Choroid plexus epithelial cell (primary cell): ENCODE measurements at regions not wholly inside any gene's neighbourhood (a gene's known extent, or its start where the extent isn't known, plus 50 kb on each side); places are given as distances from the start of the nearest gene placed in this dataset.

Experiments used
- DNase-seq: peaks from one replicate; pipeline ENCODE4 v3.0.0-alpha.2; 2010; ENCODE audit warnings: low read depth
- H3K4me3 ChIP-seq: 2 replicates; pipeline ENCODE4 v1.5.1; 2011; ENCODE audit warnings: low read depth, mild to moderate bottlenecking, control low read depth, low read length, moderate library complexity
- TF ChIP-seq, protein P1 (sequence below): conservative IDR thresholded peaks from 2 replicates; pipeline ENCODE4 v1.5.1; 2011; ENCODE audit warnings: low read depth, mild to moderate bottlenecking, control low read depth, inconsistent platforms, low read length, moderate library complexity

DNA sequence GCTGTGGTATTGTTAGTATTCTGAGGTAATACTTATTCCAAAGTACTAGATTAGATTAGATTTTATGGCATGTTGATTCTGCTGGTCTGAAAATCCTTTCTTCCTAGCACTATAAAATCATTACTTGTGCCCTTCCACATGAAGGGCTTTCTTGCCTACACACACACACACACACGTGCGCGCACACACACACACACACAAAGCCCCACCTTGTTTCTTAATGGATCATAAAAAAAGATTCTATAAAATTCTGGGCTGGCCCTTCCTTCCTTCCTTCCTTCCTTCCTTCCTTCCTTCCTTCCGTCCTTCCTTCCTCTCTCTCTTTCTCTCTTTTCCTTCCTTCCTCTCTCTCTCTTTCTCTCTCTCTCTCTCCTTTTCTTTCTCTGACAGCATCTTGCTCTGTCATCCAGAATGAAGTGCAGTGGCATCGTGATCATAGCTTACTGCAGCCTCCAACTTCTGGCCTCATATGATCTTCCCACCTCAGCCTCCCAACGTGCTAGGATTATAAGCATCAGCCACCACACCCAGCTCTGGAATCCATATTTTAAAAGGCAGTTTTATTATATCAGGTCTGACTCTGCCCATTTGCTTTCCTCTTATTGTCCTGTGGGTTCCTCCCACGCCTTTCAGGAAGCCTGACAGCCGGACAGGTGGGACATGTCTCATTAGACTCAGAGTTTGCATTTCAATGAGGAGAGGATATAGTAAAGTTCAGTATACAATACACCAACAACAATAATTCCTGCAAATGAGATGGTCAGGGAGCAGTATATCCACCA is 321.1 kb downstream of the PIK3C3 start:
- DNase-seq, result no peak
- TF ChIP-seq, protein P1, sequence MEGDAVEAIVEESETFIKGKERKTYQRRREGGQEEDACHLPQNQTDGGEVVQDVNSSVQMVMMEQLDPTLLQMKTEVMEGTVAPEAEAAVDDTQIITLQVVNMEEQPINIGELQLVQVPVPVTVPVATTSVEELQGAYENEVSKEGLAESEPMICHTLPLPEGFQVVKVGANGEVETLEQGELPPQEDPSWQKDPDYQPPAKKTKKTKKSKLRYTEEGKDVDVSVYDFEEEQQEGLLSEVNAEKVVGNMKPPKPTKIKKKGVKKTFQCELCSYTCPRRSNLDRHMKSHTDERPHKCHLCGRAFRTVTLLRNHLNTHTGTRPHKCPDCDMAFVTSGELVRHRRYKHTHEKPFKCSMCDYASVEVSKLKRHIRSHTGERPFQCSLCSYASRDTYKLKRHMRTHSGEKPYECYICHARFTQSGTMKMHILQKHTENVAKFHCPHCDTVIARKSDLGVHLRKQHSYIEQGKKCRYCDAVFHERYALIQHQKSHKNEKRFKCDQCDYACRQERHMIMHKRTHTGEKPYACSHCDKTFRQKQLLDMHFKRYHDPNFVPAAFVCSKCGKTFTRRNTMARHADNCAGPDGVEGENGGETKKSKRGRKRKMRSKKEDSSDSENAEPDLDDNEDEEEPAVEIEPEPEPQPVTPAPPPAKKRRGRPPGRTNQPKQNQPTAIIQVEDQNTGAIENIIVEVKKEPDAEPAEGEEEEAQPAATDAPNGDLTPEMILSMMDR, result no peak
- no peak overlapping the region for H3K4me3 ChIP-seq

DNA sequence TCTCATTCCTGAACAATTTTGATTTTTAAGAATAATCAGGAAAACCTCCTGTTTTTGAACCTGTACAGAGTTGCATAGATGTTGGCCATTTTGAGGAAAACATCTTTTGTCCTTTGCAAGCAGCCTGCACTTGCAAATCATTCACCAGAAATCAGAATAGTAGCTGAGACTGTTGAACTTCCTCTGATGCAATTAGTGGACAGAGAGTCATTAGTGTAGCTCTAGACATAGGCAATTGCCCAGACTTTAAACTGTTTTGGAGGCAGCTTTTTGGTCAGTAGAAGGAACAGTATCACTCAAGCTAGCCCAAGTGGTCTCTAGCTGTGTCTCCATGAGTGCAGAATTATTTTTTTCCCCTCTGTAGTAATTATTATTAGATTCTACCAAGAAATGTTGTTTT is 326.1 kb downstream of the PIK3C3 start:
- no peak for DNase-seq
- H3K4me3 ChIP-seq, result no peak overlapping the region
- TF ChIP-seq, protein P1, result no peak

DNA sequence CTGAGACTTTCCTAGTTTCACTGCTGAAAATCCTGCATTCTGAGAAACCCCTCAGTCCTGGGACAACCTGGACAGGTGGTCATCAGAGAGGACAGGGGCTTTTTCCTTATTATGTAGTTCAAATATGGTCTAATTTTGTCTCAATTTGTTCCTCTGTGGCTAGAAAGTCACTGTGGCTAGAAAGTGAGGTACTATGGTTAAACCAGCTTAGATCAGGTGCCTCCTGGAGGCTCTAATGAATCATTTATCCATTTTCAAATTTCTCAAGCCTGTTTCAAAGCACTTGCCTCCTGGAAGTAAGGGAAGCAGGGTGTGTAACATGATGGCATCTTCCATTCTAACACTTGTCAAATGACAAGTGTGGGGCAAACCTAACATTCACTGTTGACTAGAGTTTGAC is 326.8 kb downstream of the PIK3C3 start:
- no peak for DNase-seq
- H3K4me3 ChIP-seq, result no peak overlapping the region

DNA sequence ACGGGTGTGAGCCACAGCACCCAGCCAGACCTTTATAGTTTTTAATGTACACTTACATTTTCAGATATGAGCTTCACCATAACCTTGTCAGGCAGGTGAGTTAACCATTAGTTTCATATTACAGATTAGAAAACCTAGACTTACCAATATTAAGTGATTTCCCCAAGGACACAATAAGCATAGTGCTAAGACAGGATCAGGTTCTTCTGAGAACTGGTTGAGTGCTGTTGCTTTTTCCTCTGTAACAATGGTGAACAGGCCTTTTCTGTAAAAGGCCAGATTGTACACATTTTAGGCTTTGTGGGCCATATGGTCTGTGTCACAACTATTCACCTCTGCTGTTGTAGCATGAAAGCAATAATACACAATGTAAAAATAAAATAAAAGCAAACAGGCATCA is 332.0 kb downstream of the PIK3C3 start:
- DNase-seq, result no peak
- no peak overlapping the region for H3K4me3 ChIP-seq
- TF ChIP-seq, protein P1, result no peak

More for the DNA sequence above, 326.8 kb downstream of the PIK3C3 start:
- TF ChIP-seq, protein P1, result no peak

DNA sequence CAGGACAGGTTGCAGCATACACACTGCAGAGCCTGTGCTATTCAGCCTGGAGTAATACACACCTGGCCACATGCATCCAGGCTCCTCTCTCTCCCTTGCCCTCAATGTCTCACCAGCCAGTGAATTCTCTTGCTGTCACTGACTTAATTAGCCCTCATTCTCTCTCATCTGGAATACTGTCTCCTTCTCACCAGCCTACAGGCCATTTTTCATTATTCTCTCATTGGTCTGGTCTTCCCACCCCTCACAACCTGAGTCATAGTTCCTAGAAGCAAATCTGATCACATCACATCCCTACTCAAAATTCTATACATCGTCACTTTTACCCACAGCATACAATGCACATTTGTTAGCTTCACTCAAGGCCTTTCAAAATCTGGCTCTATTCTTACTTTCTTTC is 333.1 kb downstream of the PIK3C3 start:
- TF ChIP-seq, protein P1, result no peak
- H3K4me3 ChIP-seq, result no peak overlapping the region
- DNase-seq, result no peak

DNA sequence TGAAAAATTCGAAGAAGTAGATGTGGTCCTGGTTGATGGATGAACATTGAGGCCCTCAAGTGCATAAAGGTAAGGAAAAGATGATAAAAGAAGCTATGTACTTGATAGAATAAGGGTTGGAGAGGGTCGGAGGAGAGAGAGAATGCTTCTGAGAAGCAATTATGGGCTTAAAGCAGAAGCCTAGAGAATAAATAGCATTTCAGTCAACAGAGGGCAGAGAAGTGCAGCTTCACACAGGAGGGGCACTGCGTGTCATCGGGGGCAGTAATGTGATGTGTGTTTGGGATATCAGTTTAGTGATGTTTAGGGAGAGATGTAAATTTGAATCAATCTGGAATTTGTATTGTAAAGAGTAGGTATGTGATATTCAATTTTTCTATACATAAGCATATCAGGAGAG is 334.5 kb downstream of the PIK3C3 start:
- DNase-seq, result no peak
- no peak overlapping the region for H3K4me3 ChIP-seq
- TF ChIP-seq, protein P1, result no peak
